ENCODE measurements at regions not wholly inside any gene's neighbourhood (a gene's known extent, or its start where the extent isn't known, plus 50 kb on each side); places are given as distances from the start of the nearest gene placed in this dataset.

GRCh38 chr2:105486762-105487141 lies 87.9 kb upstream of the FHL2 start:
- Histone ChIP-seq H2AFZ (ENCODE audit: low read depth, low read length, poor library complexity, severe bottlenecking) (no peak overlapping the region), H3K27me3 (ENCODE audit: insufficient read depth, low read length) (peaks cover 4% of the 10 kb centered on the region; the same call in 1 of the 2 replicates), H3K27ac (ENCODE audit: low read depth, low read length) (no peak overlapping the region), H3K4me3 (replicated peaks in 1 of 2; ENCODE audit: low read depth in 1 of 2, low read length in 2 of 2) (no peak overlapping the region), H3K9ac (ENCODE audit: low read length) (no peak overlapping the region), H3K4me1 (ENCODE audit: control insufficient read depth in 1 of 2, insufficient read depth in 2 of 2, low read length in 2 of 2) (no peaks in the 10 kb centered on the region), H3K4me2 (ENCODE audit: low read length) (no peak overlapping the region), H3K79me2 (ENCODE audit: insufficient read depth, low read length) (no peaks in the 10 kb centered on the region), H3K36me3 (ENCODE audit: control insufficient read depth in 1 of 2, insufficient read depth in 2 of 2, low read length in 2 of 2) (no peaks in the 10 kb centered on the region), H3K9me2 (ENCODE audit: insufficient read depth) (no peaks in the 10 kb centered on the region), H4K20me1 (ENCODE audit: insufficient read depth) (no peaks in the 10 kb centered on the region), H3K9me3 (ENCODE audit: control insufficient read depth in 1 of 2, insufficient read depth in 1 of 2, low read depth in 1 of 2, low read length in 2 of 2) (no peaks in the 10 kb centered on the region)
- ChIA-PET CTCF (no interaction called here), POLR2A (no interaction called here), RAD21 (ENCODE audit: low non-redundant PET in 1 of 2, low total read pairs in 2 of 2, uncharacterized antibody in 2 of 2, unreplicated experiment in 2 of 2) (no interaction called here)
- ATAC-seq (no peak), DNase-seq (ENCODE audit: low read depth, low spot score) (no peak)
- TF ChIP-seq RAD21 (IDR thresholded peaks at IDR 0.05; ENCODE audit: low read depth) (no peak), POLR2A (IDR thresholded peaks at IDR 0.05; ENCODE audit: borderline replicate concordance, extremely low read depth, insufficient read depth, insufficient read length) (no peak), SRF (IDR thresholded peaks at IDR 0.05; ENCODE audit: low read depth) (no peak), REST (IDR thresholded peaks at IDR 0.05; ENCODE audit: low read depth) (no peak), EZH2 (IDR thresholded peaks at IDR 0.05) (no peak), ZBTB33 (IDR thresholded peaks at IDR 0.05; ENCODE audit: extremely low read depth, insufficient replicate concordance, low read length) (no peak), POLR2AphosphoS5 (IDR thresholded peaks at IDR 0.05; ENCODE audit: low read depth, low read length) (no peak), EGR1 (IDR thresholded peaks at IDR 0.05; ENCODE audit: low read depth) (no peak)
- intact Hi-C loops (cut with micrococcal nuclease): no loop called here
- BruUV-seq (replicated peaks): no TSS peak

Data from HCT116 (cell line).